K562 (cell line): ENCODE measurements at regions not wholly inside any gene's neighbourhood (a gene's known extent, or its start where the extent isn't known, plus 50 kb on each side); places are given as distances from the start of the nearest gene placed in this dataset.

Experiments used
- ATAC-seq: fragments of 200-7000 bp; cut with Tn5 transposase; 3 replicates; pipeline ENCODE4 v1.9.1; 2020; ENCODE audit warnings: moderate library complexity
- BruUV-seq: library from RNA; stranded (reverse); fragments of 400-500 nt; replicated peaks from 2 replicates; lab custom pipeline; 2021; lab: Mats Ljungman, UMichigan
- CTCF ChIA-PET: fragments of 300-600 bp; formaldehyde crosslinking; extraction: SDS; loops from one replicate; lab custom pipeline; 2021; ENCODE audit warnings: low intra/inter-chr PET ratio; lab: Yijun Ruan, JAX
- POLR2A ChIA-PET: fragments of 300-600, 350-650 bp; sonication (Branson Sonifier 250); formaldehyde crosslinking; extraction: SDS; loops from one replicate; lab custom pipeline; 2021; ENCODE audit warnings: antibody characterized with exemption, inconsistent platforms; lab: Yijun Ruan, JAX
- DNase-seq, 4 experiments: peaks; one replicate each; pipeline versions ENCODE4 v3.0.0 to v3.0.0-alpha.2; 2011 to 2018; ENCODE audit warnings: low spot score in 3 of 4, mixed read lengths in 3 of 4; ENCODE audit errors: extremely low read depth in 1 of 4
- FAIRE-seq: peaks from 2 replicates; lab custom pipeline; 2011; peaks lifted over from hg19 to GRCh38; lab: Jason Lieb, UNC
- H2AFZ ChIP-seq: 2 replicates; pipeline ENCODE4 v1.6.0; 2011; ENCODE audit warnings: low read depth, low read length, control low read depth, inconsistent platforms
- H3K27ac ChIP-seq: fragments of 200-600 bp; 3 replicates; pipeline ENCODE4 v1.8.0; 2011; ENCODE audit warnings: low read depth, mild to moderate bottlenecking, control low read depth, inconsistent platforms, low read length, moderate library complexity, mixed read lengths; ENCODE audit errors: extremely low read depth
- H3K27me3 ChIP-seq, 2 experiments: fragments of 300-600 bp in 1 of 2; 2 replicates in 1 of 2; 3 replicates in 1 of 2; pipeline versions ENCODE4 v1.6.0 to v1.8.0; 2011; ENCODE audit warnings: inconsistent platforms in 2 of 2, low read length in 2 of 2, mild to moderate bottlenecking in 1 of 2, mixed read lengths in 1 of 2, moderate library complexity in 1 of 2; ENCODE audit not compliant: control insufficient read depth in 2 of 2, insufficient read depth in 2 of 2
- H3K36me3 ChIP-seq: fragments of 300-600 bp; 3 replicates; pipeline ENCODE4 v1.8.0; 2011; ENCODE audit warnings: mild to moderate bottlenecking, low read length, inconsistent platforms; ENCODE audit not compliant: control insufficient read depth, insufficient read depth
- H3K4me1 ChIP-seq, 2 experiments: fragments of 200-600 bp in 1 of 2; replicated peaks in 1 of 2; 2 replicates in 1 of 2; 3 replicates in 1 of 2; pipeline versions ENCODE4 v1.5.1 to v1.8.0; 2011; ENCODE audit warnings: inconsistent platforms in 2 of 2, low read length in 2 of 2, mild to moderate bottlenecking in 1 of 2, mixed read lengths in 1 of 2, moderate library complexity in 1 of 2; ENCODE audit not compliant: control insufficient read depth in 2 of 2, insufficient read depth in 2 of 2
- H3K4me2 ChIP-seq: 2 replicates; pipeline ENCODE4 v1.6.1; 2011; ENCODE audit warnings: low read length, control low read depth, inconsistent platforms, mixed read lengths; ENCODE audit not compliant: insufficient read depth
- H3K4me3 ChIP-seq: fragments of 200-600 bp; sonication (generic), shearing (Covaris generic); 2 replicates; pipeline ENCODE4 v1.5.1; 2016; ENCODE audit warnings: control low read depth, inconsistent platforms
- H3K79me2 ChIP-seq: fragments of 200-600 bp; 3 replicates; pipeline ENCODE4 v1.8.0; 2011; ENCODE audit warnings: low read length, inconsistent platforms; ENCODE audit not compliant: control insufficient read depth, insufficient read depth
- H3K9ac ChIP-seq, 2 experiments: 2 replicates each; pipeline versions ENCODE4 v1.6.0 to v1.6.1; 2011; ENCODE audit warnings: low read depth in 2 of 2, low read length in 2 of 2, control low read depth in 1 of 2, inconsistent platforms in 1 of 2, mild to moderate bottlenecking in 1 of 2, mixed read lengths in 1 of 2; ENCODE audit not compliant: insufficient read depth in 1 of 2
- H3K9me1 ChIP-seq: one replicate; pipeline ENCODE4 v1.6.0; 2011; ENCODE audit warnings: inconsistent platforms, mild to moderate bottlenecking, low read length, moderate library complexity; ENCODE audit not compliant: control insufficient read depth, insufficient read depth
- H3K9me3 ChIP-seq: replicated peaks from 2 replicates; pipeline ENCODE4 v1.5.1; 2011; ENCODE audit warnings: low read depth, low read length, inconsistent platforms; ENCODE audit not compliant: control insufficient read depth, insufficient read depth
- H4K20me1 ChIP-seq: replicated peaks from 2 replicates; pipeline ENCODE4 v1.6.1; 2011; ENCODE audit warnings: low read length, inconsistent platforms, mixed read lengths; ENCODE audit not compliant: control insufficient read depth, insufficient read depth
- CCNT2 ChIP-seq: IDR thresholded peaks from 2 replicates; pipeline ENCODE4 v1.6.1; 2011; ENCODE audit warnings: borderline replicate concordance, low read depth, mild to moderate bottlenecking, moderate library complexity, mixed read lengths, low read length; ENCODE audit not compliant: insufficient read length; ENCODE audit errors: extremely low read depth
- HDAC1 ChIP-seq, 2 experiments: fragments of 450-650 bp; IDR thresholded peaks; 2 replicates each; pipeline ENCODE4 v1.6.1; 2016 to 2017; ENCODE audit warnings: inconsistent platforms in 1 of 2, mild to moderate bottlenecking in 1 of 2, moderate library complexity in 1 of 2
- HDAC8 ChIP-seq: fragments of 450-650 bp; IDR thresholded peaks from 2 replicates; pipeline ENCODE4 v1.6.1; 2016; ENCODE audit warnings: mild to moderate bottlenecking, missing genetic modification characterization, moderate library complexity, missing compliant biosample characterization
- NFYB ChIP-seq: IDR thresholded peaks from 2 replicates; pipeline ENCODE4 v1.6.1; 2011; ENCODE audit warnings: mild to moderate bottlenecking, moderate library complexity; ENCODE audit not compliant: insufficient read length; ENCODE audit errors: extremely low read depth
- WGBS: fragments of 100-300 bp; shearing (Covaris generic); methylation state at CpG from one replicate; pipeline ENCODE4 v1.1.6; 2016; ENCODE audit warnings: low coverage, mixed read lengths; ENCODE audit not compliant: insufficient coverage; ENCODE audit errors: missing lambda C conversion rate; 5-methylcytosine and 5-hydroxymethylcytosine counted together
- in situ Hi-C: fragments of 300-500 bp; cut with MboI; formaldehyde crosslinking; loops from 4 replicates; pipeline ENCODE4 v1.15.0; 2018; ENCODE audit warnings: inconsistent platforms, mixed read lengths
- intact Hi-C: fragments of 100-400 bp; cut with micrococcal nuclease; formaldehyde crosslinking; loops from 2 replicates; pipeline ENCODE4 v1.14.2; 2022
- TF ChIP-seq, protein P1 (sequence below): fragments of 450-650 bp; IDR thresholded peaks from 2 replicates; pipeline ENCODE4 v1.6.1; 2016; ENCODE audit warnings: antibody characterized with exemption
- TF ChIP-seq, protein P2 (sequence below): fragments of 250-450 bp; sonication (Bioruptor Pico); IDR thresholded peaks from 2 replicates; pipeline ENCODE4 v1.9.0; 2021; ENCODE audit warnings: mild to moderate bottlenecking, inconsistent platforms

DNA sequence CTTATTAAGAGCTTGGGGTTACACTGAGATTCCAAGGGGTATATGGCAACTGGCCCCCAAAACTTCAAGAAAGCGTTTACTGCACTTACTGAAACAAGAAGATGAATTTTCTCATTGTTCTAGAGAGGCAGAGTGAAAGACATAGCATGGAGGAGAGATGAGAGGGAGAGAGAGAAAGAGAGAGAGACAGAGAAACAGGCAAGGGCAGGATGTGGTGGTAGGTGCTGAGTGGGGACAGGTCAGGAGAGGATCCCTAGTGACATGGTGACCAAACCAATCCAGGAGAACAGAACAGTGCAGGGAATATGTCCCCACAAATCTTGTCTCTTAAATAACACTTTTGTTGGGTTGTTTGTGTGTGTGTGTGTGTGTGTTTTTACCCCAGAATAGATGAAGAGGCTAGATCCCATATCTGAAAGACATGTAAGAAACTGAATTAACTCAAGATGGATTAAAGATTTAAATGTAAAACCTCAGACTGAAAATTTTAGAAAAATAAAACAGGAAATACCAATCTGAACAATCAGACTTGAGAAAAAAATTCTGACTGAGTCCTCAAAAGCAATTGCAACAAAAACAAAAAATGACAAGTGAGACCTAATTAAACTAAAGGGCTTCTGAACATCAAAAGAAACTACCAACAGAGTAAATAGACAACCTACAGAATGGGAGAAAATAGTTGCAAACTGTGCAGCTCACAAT, 202.2 kb downstream of the QDPR start:
- no peaks in the 10 kb centered on the region for H3K36me3 ChIP-seq
- no peak for FAIRE-seq
- CTCF ChIA-PET: no interaction called here
- no peak overlapping the region for H2AFZ ChIP-seq
- no peaks in the 10 kb centered on the region for H3K79me2 ChIP-seq
- H3K9me1 ChIP-seq: no peaks in the 10 kb centered on the region
- H3K4me2 ChIP-seq: no peak overlapping the region
- no peak for ATAC-seq
- no peaks in the 10 kb centered on the region for H4K20me1 ChIP-seq
- no peak overlapping the region for H3K27ac ChIP-seq
- H3K9me3 ChIP-seq: no peaks in the 10 kb centered on the region
- BruUV-seq: no TSS peak
- H3K4me3 ChIP-seq: no peak overlapping the region
- intact Hi-C loops (no loop called here), in situ Hi-C loops (no loop called here)
- no peak for DNase-seq
- H3K4me1 ChIP-seq: no peaks in the 10 kb centered on the region
- POLR2A ChIA-PET: no interaction called here
- no peak overlapping the region for H3K9ac ChIP-seq
- WGBS: 0% methylated on average over 1 of the region's 1 CpG
- no peaks in the 10 kb centered on the region for H3K27me3 ChIP-seq
- TF ChIP-seq, protein P1, sequence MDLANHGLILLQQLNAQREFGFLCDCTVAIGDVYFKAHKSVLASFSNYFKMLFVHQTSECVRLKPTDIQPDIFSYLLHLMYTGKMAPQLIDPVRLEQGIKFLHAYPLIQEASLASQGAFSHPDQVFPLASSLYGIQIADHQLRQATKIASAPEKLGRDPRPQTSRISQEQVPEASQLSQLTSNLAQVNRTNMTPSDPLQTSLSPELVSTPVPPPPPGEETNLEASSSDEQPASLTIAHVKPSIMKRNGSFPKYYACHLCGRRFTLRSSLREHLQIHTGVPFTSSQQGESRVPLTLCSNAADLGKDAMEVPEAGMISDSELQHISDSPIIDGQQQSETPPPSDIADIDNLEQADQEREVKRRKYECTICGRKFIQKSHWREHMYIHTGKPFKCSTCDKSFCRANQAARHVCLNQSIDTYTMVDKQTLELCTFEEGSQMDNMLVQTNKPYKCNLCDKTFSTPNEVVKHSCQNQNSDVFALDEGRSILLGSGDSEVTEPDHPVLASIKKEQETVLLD: no peak
- TF ChIP-seq, protein P2, sequence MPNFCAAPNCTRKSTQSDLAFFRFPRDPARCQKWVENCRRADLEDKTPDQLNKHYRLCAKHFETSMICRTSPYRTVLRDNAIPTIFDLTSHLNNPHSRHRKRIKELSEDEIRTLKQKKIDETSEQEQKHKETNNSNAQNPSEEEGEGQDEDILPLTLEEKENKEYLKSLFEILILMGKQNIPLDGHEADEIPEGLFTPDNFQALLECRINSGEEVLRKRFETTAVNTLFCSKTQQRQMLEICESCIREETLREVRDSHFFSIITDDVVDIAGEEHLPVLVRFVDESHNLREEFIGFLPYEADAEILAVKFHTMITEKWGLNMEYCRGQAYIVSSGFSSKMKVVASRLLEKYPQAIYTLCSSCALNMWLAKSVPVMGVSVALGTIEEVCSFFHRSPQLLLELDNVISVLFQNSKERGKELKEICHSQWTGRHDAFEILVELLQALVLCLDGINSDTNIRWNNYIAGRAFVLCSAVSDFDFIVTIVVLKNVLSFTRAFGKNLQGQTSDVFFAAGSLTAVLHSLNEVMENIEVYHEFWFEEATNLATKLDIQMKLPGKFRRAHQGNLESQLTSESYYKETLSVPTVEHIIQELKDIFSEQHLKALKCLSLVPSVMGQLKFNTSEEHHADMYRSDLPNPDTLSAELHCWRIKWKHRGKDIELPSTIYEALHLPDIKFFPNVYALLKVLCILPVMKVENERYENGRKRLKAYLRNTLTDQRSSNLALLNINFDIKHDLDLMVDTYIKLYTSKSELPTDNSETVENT: no peak
- TF ChIP-seq HDAC8 (tag) (no peak), HDAC1 (IDR thresholded peaks at IDR 0.05) (no peak), CCNT2 (no peak), NFYB (no peak)
